PFSK-1 (cell line): ENCODE measurements at regions not wholly inside any gene's neighbourhood (a gene's known extent, or its start where the extent isn't known, plus 50 kb on each side); places are given as distances from the start of the nearest gene placed in this dataset.

Source experiments
- FOXP2 ChIP-seq: optimal IDR thresholded peaks from 2 replicates; pipeline ENCODE3; 2011; ENCODE audit warnings: borderline replicate concordance, control low read depth, inconsistent platforms; ENCODE audit not compliant: insufficient read depth; ENCODE audit errors: extremely low read length, extremely low read depth
- POLR2AphosphoS5 ChIP-seq: IDR thresholded peaks from 2 replicates; pipeline ENCODE4 v1.6.1; 2012; ENCODE audit warnings: low read depth, mild to moderate bottlenecking, control low read depth, low read length, moderate library complexity
- SIN3A ChIP-seq: IDR thresholded peaks from 2 replicates; pipeline ENCODE4 v1.6.1; 2012; ENCODE audit warnings: mild to moderate bottlenecking, low read length, moderate library complexity, borderline replicate concordance; ENCODE audit not compliant: insufficient read depth
- TAF1 ChIP-seq: IDR thresholded peaks from 2 replicates; pipeline ENCODE4 v1.6.1; 2012; ENCODE audit warnings: low read length, control low read depth, borderline replicate concordance; ENCODE audit not compliant: insufficient read depth
- TF ChIP-seq, protein P1 (sequence below), 2 experiments: IDR thresholded peaks; 2 replicates each; pipeline versions ENCODE4 v1.6.1 to v1.8.0; 2011 to 2012; ENCODE audit warnings: low read depth in 2 of 2, low read length in 2 of 2, control low read depth in 1 of 2, inconsistent platforms in 1 of 2, mild to moderate bottlenecking in 1 of 2, moderate library complexity in 1 of 2; ENCODE audit not compliant: insufficient read depth in 1 of 2

GRCh38 chr7:50923476-50923875, 140.8 kb upstream of the GRB10 start:
- TF ChIP-seq POLR2AphosphoS5, result no peak
- TF ChIP-seq, protein P1, sequence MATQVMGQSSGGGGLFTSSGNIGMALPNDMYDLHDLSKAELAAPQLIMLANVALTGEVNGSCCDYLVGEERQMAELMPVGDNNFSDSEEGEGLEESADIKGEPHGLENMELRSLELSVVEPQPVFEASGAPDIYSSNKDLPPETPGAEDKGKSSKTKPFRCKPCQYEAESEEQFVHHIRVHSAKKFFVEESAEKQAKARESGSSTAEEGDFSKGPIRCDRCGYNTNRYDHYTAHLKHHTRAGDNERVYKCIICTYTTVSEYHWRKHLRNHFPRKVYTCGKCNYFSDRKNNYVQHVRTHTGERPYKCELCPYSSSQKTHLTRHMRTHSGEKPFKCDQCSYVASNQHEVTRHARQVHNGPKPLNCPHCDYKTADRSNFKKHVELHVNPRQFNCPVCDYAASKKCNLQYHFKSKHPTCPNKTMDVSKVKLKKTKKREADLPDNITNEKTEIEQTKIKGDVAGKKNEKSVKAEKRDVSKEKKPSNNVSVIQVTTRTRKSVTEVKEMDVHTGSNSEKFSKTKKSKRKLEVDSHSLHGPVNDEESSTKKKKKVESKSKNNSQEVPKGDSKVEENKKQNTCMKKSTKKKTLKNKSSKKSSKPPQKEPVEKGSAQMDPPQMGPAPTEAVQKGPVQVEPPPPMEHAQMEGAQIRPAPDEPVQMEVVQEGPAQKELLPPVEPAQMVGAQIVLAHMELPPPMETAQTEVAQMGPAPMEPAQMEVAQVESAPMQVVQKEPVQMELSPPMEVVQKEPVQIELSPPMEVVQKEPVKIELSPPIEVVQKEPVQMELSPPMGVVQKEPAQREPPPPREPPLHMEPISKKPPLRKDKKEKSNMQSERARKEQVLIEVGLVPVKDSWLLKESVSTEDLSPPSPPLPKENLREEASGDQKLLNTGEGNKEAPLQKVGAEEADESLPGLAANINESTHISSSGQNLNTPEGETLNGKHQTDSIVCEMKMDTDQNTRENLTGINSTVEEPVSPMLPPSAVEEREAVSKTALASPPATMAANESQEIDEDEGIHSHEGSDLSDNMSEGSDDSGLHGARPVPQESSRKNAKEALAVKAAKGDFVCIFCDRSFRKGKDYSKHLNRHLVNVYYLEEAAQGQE (IDR thresholded peaks at IDR 0.05; ENCODE audit: insufficient read depth in 1 of 2, low read depth in 2 of 2, low read length in 2 of 2), result no peak
- TF ChIP-seq SIN3A, result no peak
- TF ChIP-seq FOXP2, result no peak
- TF ChIP-seq TAF1, result no peak

- TF ChIP-seq, protein P1 (IDR thresholded peaks at IDR 0.05; ENCODE audit: insufficient read depth in 1 of 2, low read depth in 2 of 2, low read length in 2 of 2), result no peak
- TF ChIP-seq POLR2AphosphoS5, result no peak
Observed at GRCh38 chr7:50921114-50921813, 138.6 kb upstream of the GRB10 start.

DNA sequence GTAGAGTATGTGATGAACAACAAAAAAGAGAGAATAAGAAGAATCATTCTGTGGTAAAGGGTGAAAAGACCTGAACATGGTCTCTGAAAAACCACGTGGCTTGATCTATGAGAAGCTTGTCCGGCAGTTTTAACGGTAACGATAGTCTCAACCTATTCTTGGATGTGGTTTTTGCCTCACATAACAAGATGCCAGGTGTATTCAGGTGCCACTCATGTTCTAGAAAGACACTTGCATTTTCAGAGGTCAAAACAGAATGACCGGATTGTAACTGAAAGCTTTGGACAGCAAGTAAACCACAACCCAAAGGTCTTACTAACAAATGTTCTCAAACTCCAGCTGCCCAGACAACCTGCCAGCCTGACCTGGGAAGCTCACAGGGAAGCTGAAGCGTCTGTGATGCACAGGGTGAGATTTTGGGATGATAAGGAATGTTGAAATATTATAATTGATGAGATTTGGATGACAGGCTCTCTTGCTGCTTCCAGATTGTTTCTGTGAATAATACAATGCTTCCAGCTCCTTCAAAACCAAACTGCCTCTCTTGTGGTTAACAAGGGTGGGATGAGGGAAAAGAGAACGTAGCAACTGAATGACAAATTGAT, 137.4 kb upstream of the GRB10 start:
- TF ChIP-seq FOXP2, result no peak
- TF ChIP-seq TAF1, result no peak
- TF ChIP-seq, protein P1 (IDR thresholded peaks at IDR 0.05; ENCODE audit: insufficient read depth in 1 of 2, low read depth in 2 of 2, low read length in 2 of 2), result no peak
- TF ChIP-seq SIN3A, result no peak
- TF ChIP-seq POLR2AphosphoS5, result no peak

DNA sequence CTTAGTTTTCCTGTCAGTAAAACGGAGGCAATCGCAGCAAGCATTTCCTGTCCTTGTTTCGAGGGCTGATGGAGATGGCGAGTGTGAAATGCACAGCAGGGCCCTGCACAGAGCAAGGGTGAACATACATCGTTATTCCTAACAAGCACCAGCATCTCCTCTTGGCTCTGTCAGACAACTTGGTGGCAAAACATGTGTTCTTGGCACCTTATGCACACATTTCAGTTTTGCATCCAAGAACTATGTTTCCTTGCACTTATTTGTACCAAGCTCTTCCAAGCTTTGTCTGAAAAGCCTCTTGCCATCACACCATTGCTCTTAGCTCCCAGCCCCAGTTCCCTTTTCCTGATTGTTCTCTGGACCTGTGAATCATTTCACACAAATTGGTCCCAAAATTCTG, 132.9 kb upstream of the GRB10 start:
- TF ChIP-seq SIN3A (no peak), FOXP2 (no peak), TAF1 (no peak), POLR2AphosphoS5 (no peak)
- TF ChIP-seq, protein P1 (IDR thresholded peaks at IDR 0.05; ENCODE audit: insufficient read depth in 1 of 2, low read depth in 2 of 2, low read length in 2 of 2), result no peak
